Small intestine (tissue), 7 donors: ENCODE measurements at regions not wholly inside any gene's neighbourhood (a gene's known extent, or its start where the extent isn't known, plus 50 kb on each side); places are given as distances from the start of the nearest gene placed in this dataset.
"Not testable (repeated sequence)": the region's sequence is repeated elsewhere in the genome, so short reads cannot be mapped to it uniquely, and the experiment has no call there.

Source experiments
- DNase-seq, 2 donors: peaks; one replicate each; pipeline versions ENCODE4 v3.0.0 to v3.0.0-alpha.2; 2013
- FAIRE-seq: peaks from 2 replicates; lab custom pipeline; 2012; peaks lifted over from hg19 to GRCh38; lab: Jason Lieb, UNC
- H3K27ac ChIP-seq, 3 donors: one replicate each; pipeline ENCODE4 v1.5.1; 2013; ENCODE audit warnings: low read length in 2 of 3, mild to moderate bottlenecking in 2 of 3, control low read depth in 1 of 3, inconsistent platforms in 1 of 3, low read depth in 1 of 3, moderate library complexity in 1 of 3
- H3K27me3 ChIP-seq, 3 donors: one replicate each; pipeline ENCODE4 v1.6.1; 2013; ENCODE audit warnings: low read length in 3 of 3, inconsistent platforms in 1 of 3; ENCODE audit not compliant: control insufficient read depth in 3 of 3, insufficient read depth in 3 of 3
- H3K36me3 ChIP-seq, 3 donors: one replicate each; pipeline ENCODE4 v1.6.1; 2013; ENCODE audit warnings: low read length in 3 of 3, inconsistent platforms in 1 of 3, low read depth in 1 of 3, mild to moderate bottlenecking in 1 of 3, moderate library complexity in 1 of 3; ENCODE audit not compliant: control insufficient read depth in 3 of 3, insufficient read depth in 2 of 3
- H3K4me1 ChIP-seq, 3 donors: one replicate each; pipeline ENCODE4 v1.6.1; 2013; ENCODE audit warnings: low read length in 2 of 3, inconsistent platforms in 1 of 3, low read depth in 1 of 3, mild to moderate bottlenecking in 1 of 3, moderate library complexity in 1 of 3; ENCODE audit not compliant: control insufficient read depth in 3 of 3, insufficient read depth in 2 of 3
- H3K4me3 ChIP-seq, 3 donors: one replicate each; pipeline ENCODE4 v1.5.1; 2013; ENCODE audit warnings: low read length in 3 of 3, control low read depth in 1 of 3, inconsistent platforms in 1 of 3, low read depth in 1 of 3, mild to moderate bottlenecking in 1 of 3, moderate library complexity in 1 of 3
- H3K9me3 ChIP-seq, 2 donors: one replicate each; pipeline ENCODE4 v1.6.1; 2013; ENCODE audit warnings: low read depth in 1 of 2, low read length in 1 of 2; ENCODE audit not compliant: control insufficient read depth in 2 of 2, insufficient read depth in 1 of 2
- WGBS, 3 donors: extraction: QIAGEN DNeasy Blood & Tissue Kit; methylation state at CpG; one replicate each; pipeline ENCODE4 v1.1.7; 2013; 5-methylcytosine and 5-hydroxymethylcytosine counted together
- donor health status: healthy with polysubstance abuse.
- donor health status: control.
- donor health status: control.
- donor health status: Bipolar disorder and iron deficiency.
- donor health status: healthy.

- H3K4me1 ChIP-seq, FAIRE-seq, H3K36me3 ChIP-seq, H3K27me3 ChIP-seq, H3K9me3 ChIP-seq, H3K4me3 ChIP-seq, DNase-seq, H3K27ac ChIP-seq: not testable (repeated sequence)
- 67 to 80% methylated on average over 1 of the region's 1 CpG; no CpG with 5 or more reads in 1 of the 3 donors for WGBS, 3 donors
Measured at GRCh38 chr16:29578898-29579297, 72.7 kb upstream of the NPIPB12 start.

GRCh38 chr16:29581764-29582163, 75.6 kb upstream of the NPIPB12 start:
- not testable (repeated sequence) for H3K4me1 ChIP-seq, H3K4me3 ChIP-seq, H3K27ac ChIP-seq, H3K9me3 ChIP-seq, H3K27me3 ChIP-seq, FAIRE-seq, H3K36me3 ChIP-seq, DNase-seq
- WGBS, 3 donors = 89 to 93% (median 91%) methylated on average over 4 of the region's 4 CpGs

- H3K4me3 ChIP-seq, DNase-seq, H3K27ac ChIP-seq, H3K27me3 ChIP-seq, H3K9me3 ChIP-seq, FAIRE-seq, H3K36me3 ChIP-seq, H3K4me1 ChIP-seq: not testable (repeated sequence)
- WGBS, 3 donors = 76 to 88% (median 78%) methylated on average over 4 of the region's 6 CpGs
Measured at GRCh38 chr16:29591919-29592318, 71.1 kb upstream of the SPN start.

- DNase-seq = peak; percentile 78 to 82
- Histone ChIP-seq H3K4me3 (peak overlapping the region; percentile 63 to 69 (median 65)), H3K27ac (peak overlapping the region; percentile 95 to 97 (median 95))
- FAIRE-seq, H3K9me3 ChIP-seq, H3K27me3 ChIP-seq, H3K36me3 ChIP-seq, H3K4me1 ChIP-seq: not testable (repeated sequence)
- 0% methylated on average over 4 to 19 of the region's 38 CpGs for WGBS, 3 donors
Measured at GRCh38 chr16:29594269-29594925, 68.7 kb upstream of the SPN start.

- not testable (repeated sequence) for H3K36me3 ChIP-seq, H3K4me1 ChIP-seq, H3K9me3 ChIP-seq, H3K27me3 ChIP-seq, FAIRE-seq
- H3K4me3 ChIP-seq = peak overlapping the region; percentile 63 to 69 (median 65)
- peak overlapping the region; percentile 95 to 97 (median 95) for H3K27ac ChIP-seq
- 1% methylated on average over 43 to 91 of the region's 91 CpGs for WGBS, 3 donors
- peak; percentile 91 to 92 for DNase-seq
Measured at GRCh38 chr16:29594926-29595838, 67.9 kb upstream of the SPN start.

GRCh38 chr16:29597030-29597429, 66.0 kb upstream of the SPN start:
- 57 to 82% (median 64%) methylated on average over 7 of the region's 7 CpGs for WGBS, 3 donors
- not testable (repeated sequence) for DNase-seq, H3K4me3 ChIP-seq, FAIRE-seq, H3K36me3 ChIP-seq, H3K27me3 ChIP-seq, H3K9me3 ChIP-seq, H3K27ac ChIP-seq
- peaks cover 0 to 14% (median 0%) of the 10 kb centered on the region in 3 donors for H3K4me1 ChIP-seq

- H3K9me3 ChIP-seq, H3K36me3 ChIP-seq, H3K27me3 ChIP-seq, FAIRE-seq: not testable (repeated sequence)
- Histone ChIP-seq H3K27ac (peak overlapping the region; percentile 36 to 64 (median 50)), H3K4me1 (peaks cover 0 to 14% (median 0%) of the 10 kb centered on the region in 3 donors), H3K4me3 (peak overlapping the region in 1 of 3 donors; percentile 7)
- WGBS, 3 donors = 28 to 48% (median 36%) methylated on average over 26 of the region's 26 CpGs
- peak; percentile 22 to 71 for DNase-seq
Measured at GRCh38 chr16:29600111-29601000, 62.7 kb upstream of the SPN start.

GRCh38 chr16:29602247-29602625, 60.8 kb upstream of the SPN start:
- H3K4me3 ChIP-seq, H3K27ac ChIP-seq, FAIRE-seq, H3K36me3 ChIP-seq, DNase-seq, H3K27me3 ChIP-seq, H3K9me3 ChIP-seq: not testable (repeated sequence)
- WGBS, 3 donors = 87 to 92% (median 88%) methylated on average over 8 to 9 of the region's 9 CpGs
- H3K4me1 ChIP-seq = peaks cover 0 to 14% (median 0%) of the 10 kb centered on the region in 3 donors
